Caco-2 (cell line): ENCODE measurements at regions not wholly inside any gene's neighbourhood (a gene's known extent, or its start where the extent isn't known, plus 50 kb on each side); places are given as distances from the start of the nearest gene placed in this dataset.

Source experiments
- BruUV-seq: library from RNA; stranded (reverse); fragments of 400-500 nt; replicated peaks from 2 replicates; lab custom pipeline; 2021; lab: Mats Ljungman, UMichigan
- CTCF ChIA-PET: fragments of 300-600 bp; sonication (Branson Sonifier 250); formaldehyde crosslinking; loops from one replicate; lab custom pipeline; 2022; ENCODE audit warnings: antibody characterized with exemption; lab: Charles Lee
- POLR2A ChIA-PET: fragments of 300-600 bp; sonication (Branson Sonifier 250); formaldehyde crosslinking; loops from one replicate; lab custom pipeline; 2022; ENCODE audit warnings: antibody characterized with exemption; lab: Charles Lee
- DNase-seq, 2 experiments: peaks; one replicate each; pipeline versions ENCODE4 v3.0.0 to v3.0.0-alpha.2; 2020 to 2022
- H3K27me3 ChIP-seq: replicated peaks from 2 replicates; pipeline ENCODE4 v1.6.0; 2011; ENCODE audit warnings: low read length; ENCODE audit not compliant: control insufficient read depth, insufficient read depth
- H3K36me3 ChIP-seq: 2 replicates; pipeline ENCODE4 v1.5.1; 2011; ENCODE audit warnings: low read length; ENCODE audit not compliant: control insufficient read depth, insufficient read depth
- H3K4me1 ChIP-seq: fragments of 250-450 bp; sonication (Bioruptor Pico); 2 replicates; pipeline ENCODE4 v1.5.1; 2020; ENCODE audit warnings: mild to moderate bottlenecking
- H3K4me3 ChIP-seq: 2 replicates; pipeline ENCODE4 v1.5.1; 2011; ENCODE audit warnings: low read depth, mild to moderate bottlenecking, control low read depth, low read length
- H3K9me3 ChIP-seq: fragments of 250-450 bp; sonication (Bioruptor Pico); 2 replicates; pipeline ENCODE4 v1.5.1; 2020; ENCODE audit warnings: mild to moderate bottlenecking, moderate library complexity
- H3K27ac Mint-ChIP-seq: one replicate; pipeline ENCODE4 v1.8.0; 2022; ENCODE audit warnings: mixed read lengths; ENCODE audit not compliant: unreplicated experiment
- H3K27me3 Mint-ChIP-seq: one replicate; pipeline ENCODE4 v1.8.0; 2022; ENCODE audit warnings: mixed read lengths; ENCODE audit not compliant: insufficient read depth, unreplicated experiment
- H3K36me3 Mint-ChIP-seq: one replicate; pipeline ENCODE4 v1.8.0; 2022; ENCODE audit warnings: mild to moderate bottlenecking, mixed read lengths; ENCODE audit not compliant: insufficient read depth, unreplicated experiment
- H3K4me1 Mint-ChIP-seq: one replicate; pipeline ENCODE4 v1.8.0; 2022; ENCODE audit warnings: low read depth, mixed read lengths; ENCODE audit not compliant: unreplicated experiment
- H3K4me3 Mint-ChIP-seq: one replicate; pipeline ENCODE4 v1.8.0; 2022; ENCODE audit warnings: mild to moderate bottlenecking, moderate library complexity, mixed read lengths; ENCODE audit not compliant: unreplicated experiment
- H3K9me3 Mint-ChIP-seq: one replicate; pipeline ENCODE4 v1.8.0; 2022; ENCODE audit warnings: mixed read lengths; ENCODE audit not compliant: unreplicated experiment
- CTCF ChIP-seq, 2 experiments: fragments of 200-600 bp in 1 of 2; IDR thresholded peaks; 1 replicate in 1 of 2; 2 replicates in 1 of 2; pipeline versions ENCODE4 v1.5.1 to v1.8.0; 2011 to 2022; ENCODE audit warnings: antibody characterized with exemption in 1 of 2, control low read depth in 1 of 2, inconsistent platforms in 1 of 2, low read depth in 1 of 2, low read length in 1 of 2, mild to moderate bottlenecking in 1 of 2, moderate library complexity in 1 of 2; ENCODE audit not compliant: insufficient read depth in 1 of 2, severe bottlenecking in 1 of 2, unreplicated experiment in 1 of 2
- intact Hi-C: fragments of 100-400 bp; cut with micrococcal nuclease; formaldehyde crosslinking; loops from one replicate; pipeline ENCODE4 v1.10.0; 2022; ENCODE audit not compliant: unreplicated experiment

- Histone ChIP-seq H3K36me3 (no peaks in the 10 kb centered on the region), H3K27me3 (no peaks in the 10 kb centered on the region), H3K4me3 (no peak overlapping the region), H3K9me3 (peaks cover 6% of the 10 kb centered on the region), H3K4me1 (no peaks in the 10 kb centered on the region)
- Mint-ChIP-seq H3K27me3 (no peaks in the 10 kb centered on the region), H3K9me3 (peaks cover 27% of the 10 kb centered on the region), H3K27ac (no peak overlapping the region), H3K36me3 (no peaks in the 10 kb centered on the region), H3K4me3 (no peak overlapping the region), H3K4me1 (no peaks in the 10 kb centered on the region)
- BruUV-seq = no TSS peak
- no peak for TF ChIP-seq CTCF (IDR thresholded peaks at IDR 0.05; ENCODE audit: insufficient read depth in 1 of 2, low read depth in 1 of 2, low read length in 1 of 2, severe bottlenecking in 1 of 2, unreplicated experiment in 1 of 2)
- ChIA-PET POLR2A (no interaction called here), CTCF (no interaction called here)
- DNase-seq = no peak
- intact Hi-C loops = no loop called here
These were observed 214.8 kb upstream of the ALG10B start for GRCh38 chr12:38101753-38102152.

- H3K27ac Mint-ChIP-seq = no peak overlapping the region
- intact Hi-C loops = no loop called here
- Histone ChIP-seq H3K9me3 (peaks cover 6% of the 10 kb centered on the region), H3K4me3 (no peak overlapping the region), H3K4me1 (no peaks in the 10 kb centered on the region), H3K27me3 (no peaks in the 10 kb centered on the region), H3K36me3 (no peaks in the 10 kb centered on the region)
- ChIA-PET POLR2A (no interaction called here), CTCF (no interaction called here)
- no peaks in the 10 kb centered on the region for H3K4me1 Mint-ChIP-seq
- no peak for TF ChIP-seq CTCF (IDR thresholded peaks at IDR 0.05; ENCODE audit: insufficient read depth in 1 of 2, low read depth in 1 of 2, low read length in 1 of 2, severe bottlenecking in 1 of 2, unreplicated experiment in 1 of 2)
- H3K27me3 Mint-ChIP-seq = no peaks in the 10 kb centered on the region
- H3K9me3 Mint-ChIP-seq = peaks cover 27% of the 10 kb centered on the region
- no peak for DNase-seq
- no peaks in the 10 kb centered on the region for H3K36me3 Mint-ChIP-seq
- BruUV-seq = no TSS peak
- H3K4me3 Mint-ChIP-seq = no peak overlapping the region
These were observed 214.4 kb upstream of the ALG10B start for GRCh38 chr12:38102197-38102596.

GRCh38 chr12:38110026-38110699, 206.4 kb upstream of the ALG10B start:
- H3K27me3 Mint-ChIP-seq = no peaks in the 10 kb centered on the region
- TF ChIP-seq CTCF (IDR thresholded peaks at IDR 0.05; ENCODE audit: insufficient read depth in 1 of 2, low read depth in 1 of 2, low read length in 1 of 2, severe bottlenecking in 1 of 2, unreplicated experiment in 1 of 2) = no peak
- Histone ChIP-seq H3K27me3 (no peaks in the 10 kb centered on the region), H3K9me3 (peaks cover under 1% of the 10 kb centered on the region), H3K36me3 (no peaks in the 10 kb centered on the region), H3K4me3 (no peak overlapping the region), H3K4me1 (no peaks in the 10 kb centered on the region)
- no peak overlapping the region for H3K27ac Mint-ChIP-seq
- no peak overlapping the region for H3K4me3 Mint-ChIP-seq
- no TSS peak for BruUV-seq
- no peak for DNase-seq
- peaks cover 24% of the 10 kb centered on the region for H3K9me3 Mint-ChIP-seq
- intact Hi-C loops = no loop called here
- no peaks in the 10 kb centered on the region for H3K4me1 Mint-ChIP-seq
- ChIA-PET POLR2A (no interaction called here), CTCF (no interaction called here)
- no peaks in the 10 kb centered on the region for H3K36me3 Mint-ChIP-seq
